Colonic mucosa (tissue), 4 donors: ENCODE measurements at regions not wholly inside any gene's neighbourhood (a gene's known extent, or its start where the extent isn't known, plus 50 kb on each side); places are given as distances from the start of the nearest gene placed in this dataset.

Experiments used
- DNase-seq: peaks from one replicate; pipeline ENCODE4 v3.0.0-alpha.2; 2020
- H3K27ac ChIP-seq: fragments of 200-600 bp; one replicate; pipeline ENCODE4 v1.8.0; 2021
- H3K27me3 ChIP-seq: fragments of 200-600 bp; one replicate; pipeline ENCODE4 v1.8.0; 2021
- H3K36me3 ChIP-seq: fragments of 200-600 bp; one replicate; pipeline ENCODE4 v1.8.0; 2021
- H3K4me1 ChIP-seq: fragments of 200-600 bp; one replicate; pipeline ENCODE4 v1.8.0; 2021; ENCODE audit warnings: mild to moderate bottlenecking
- H3K4me3 ChIP-seq: fragments of 200-600 bp; one replicate; pipeline ENCODE4 v1.8.0; 2021
- H3K9ac ChIP-seq, 2 donors: one replicate each; pipeline ENCODE4 v1.7.0; 2013; ENCODE audit warnings: control low read depth in 2 of 2, low read depth in 2 of 2, low read length in 2 of 2
- H3K9me3 ChIP-seq: fragments of 200-600 bp; one replicate; pipeline ENCODE4 v1.8.0; 2021
- CTCF ChIP-seq: fragments of 200-600 bp; IDR thresholded peaks from one replicate; pipeline ENCODE4 v1.8.0; 2022; ENCODE audit warnings: antibody characterized with exemption, mild to moderate bottlenecking
- intact Hi-C: fragments of 100-400 bp; cut with DNase I; formaldehyde crosslinking; loops from one replicate; pipeline ENCODE4 v1.14.1; 2022
- donor health status: healthy.
- donor health status: DM: no; HTN: no; CAD: no.
- donor health status: DM: no; HTN: no; CAD: no.

GRCh38 chr15:62706317-62706716, 336.2 kb upstream of the TPM1 start:
- TF ChIP-seq CTCF: no peak
- H3K9ac ChIP-seq: no peak overlapping the region
- intact Hi-C loops: no loop called here
- no peak overlapping the region for H3K27ac ChIP-seq
- H3K9me3 ChIP-seq: no peaks in the 10 kb centered on the region
- no peaks in the 10 kb centered on the region for H3K4me1 ChIP-seq
- no peak overlapping the region for H3K4me3 ChIP-seq
- H3K27me3 ChIP-seq: no peaks in the 10 kb centered on the region
- H3K36me3 ChIP-seq: peaks cover 8% of the 10 kb centered on the region
- no peak for DNase-seq

- peaks cover 8% of the 10 kb centered on the region for H3K36me3 ChIP-seq
- no peak overlapping the region for H3K4me3 ChIP-seq
- H3K27ac ChIP-seq: no peak overlapping the region
- no peak for TF ChIP-seq CTCF
- intact Hi-C loops: no loop called here
- no peak for DNase-seq
- no peaks in the 10 kb centered on the region for H3K27me3 ChIP-seq
- H3K9ac ChIP-seq: no peak overlapping the region
- no peaks in the 10 kb centered on the region for H3K4me1 ChIP-seq
- no peaks in the 10 kb centered on the region for H3K9me3 ChIP-seq
These were observed 334.1 kb upstream of the TPM1 start for GRCh38 chr15:62708470-62708869.

- no peak for DNase-seq
- Histone ChIP-seq H3K9me3 (no peaks in the 10 kb centered on the region), H3K4me3 (no peak overlapping the region), H3K4me1 (no peaks in the 10 kb centered on the region), H3K27me3 (no peaks in the 10 kb centered on the region), H3K36me3 (peaks cover 8% of the 10 kb centered on the region), H3K9ac (no peak overlapping the region), H3K27ac (no peak overlapping the region)
- intact Hi-C loops: no loop called here
- no peak for TF ChIP-seq CTCF
These were observed 333.3 kb upstream of the TPM1 start for GRCh38 chr15:62709261-62709660.

- no peak for TF ChIP-seq CTCF
- Histone ChIP-seq H3K9ac (no peak overlapping the region), H3K4me3 (no peak overlapping the region), H3K4me1 (no peaks in the 10 kb centered on the region), H3K36me3 (peaks cover 8% of the 10 kb centered on the region), H3K9me3 (no peaks in the 10 kb centered on the region), H3K27me3 (no peaks in the 10 kb centered on the region), H3K27ac (no peak overlapping the region)
- intact Hi-C loops: no loop called here
- DNase-seq: no peak
These were observed 330.7 kb upstream of the TPM1 start for GRCh38 chr15:62711691-62712454.

- DNase-seq: no peak
- no peaks in the 10 kb centered on the region for H3K9me3 ChIP-seq
- no peak overlapping the region for H3K9ac ChIP-seq
- H3K27me3 ChIP-seq: no peaks in the 10 kb centered on the region
- no peak overlapping the region for H3K4me3 ChIP-seq
- intact Hi-C loops: no loop called here
- H3K27ac ChIP-seq: no peak overlapping the region
- TF ChIP-seq CTCF: no peak
- peaks cover 3% of the 10 kb centered on the region for H3K36me3 ChIP-seq
- H3K4me1 ChIP-seq: no peaks in the 10 kb centered on the region
These were observed 330.1 kb upstream of the TPM1 start for GRCh38 chr15:62712455-62712839.
